ENCODE measurements at regions not wholly inside any gene's neighbourhood (a gene's known extent, or its start where the extent isn't known, plus 50 kb on each side); places are given as distances from the start of the nearest gene placed in this dataset.
"Not testable (repeated sequence)": the region's sequence is repeated elsewhere in the genome, so short reads cannot be mapped to it uniquely, and the experiment has no call there.

DNA sequence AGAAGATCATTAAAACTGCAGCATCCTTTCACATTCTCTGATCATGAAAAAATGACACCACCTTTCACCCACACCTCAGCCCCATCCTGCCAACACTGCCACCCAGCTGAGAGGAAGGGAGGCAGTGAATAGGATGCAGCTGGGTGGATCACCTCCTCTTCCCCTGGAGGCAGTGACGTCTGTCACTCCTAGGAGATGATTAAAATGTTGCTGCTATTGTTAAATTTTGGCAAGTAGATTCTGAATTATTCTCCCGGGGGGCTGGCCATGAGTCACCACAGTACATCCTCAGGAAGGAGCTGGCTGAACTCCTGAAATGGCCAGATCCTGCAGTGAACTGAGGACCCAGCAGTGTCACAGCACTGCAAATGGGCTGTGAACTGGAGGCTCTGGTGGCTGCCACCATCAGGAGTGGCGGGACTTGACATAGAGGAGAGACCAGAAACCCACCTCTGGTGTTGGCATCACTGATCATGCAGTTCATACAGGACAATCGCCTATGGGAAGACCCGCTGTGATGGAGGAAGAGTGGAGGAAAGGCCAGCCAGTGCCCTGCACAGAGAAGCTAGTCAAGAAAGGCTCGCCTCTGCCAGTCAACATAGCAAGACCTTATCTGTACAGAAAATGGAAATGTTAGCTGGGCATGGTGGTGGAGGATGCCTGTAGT, 199.1 kb downstream of the FAM43A start:
- DNase-seq (ENCODE audit: low read depth) = no peak

GRCh38 chr3:194885766-194886165, 200.1 kb downstream of the FAM43A start:
- no peak for DNase-seq (ENCODE audit: low read depth)

DNA sequence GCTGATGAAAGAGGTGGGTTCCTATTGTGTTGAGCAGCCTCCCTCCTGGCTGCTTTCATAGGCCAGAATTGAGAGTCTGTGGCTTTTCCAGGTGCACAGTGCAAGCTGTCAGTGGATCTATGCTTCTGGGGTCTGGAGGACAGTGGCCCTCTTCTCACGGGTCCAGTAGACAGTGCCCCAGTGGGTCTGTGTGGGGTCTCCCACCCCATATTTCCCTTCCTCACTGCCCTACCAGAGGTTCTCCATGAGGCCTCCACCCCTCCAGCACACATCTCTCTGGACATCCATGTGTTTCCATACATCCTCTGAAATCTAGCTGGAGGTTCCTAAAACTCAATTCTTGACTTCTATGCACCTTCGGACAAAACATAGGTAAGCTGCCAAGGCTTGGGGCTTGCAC, 201.2 kb downstream of the FAM43A start:
- no peak for DNase-seq (ENCODE audit: low read depth)

DNA sequence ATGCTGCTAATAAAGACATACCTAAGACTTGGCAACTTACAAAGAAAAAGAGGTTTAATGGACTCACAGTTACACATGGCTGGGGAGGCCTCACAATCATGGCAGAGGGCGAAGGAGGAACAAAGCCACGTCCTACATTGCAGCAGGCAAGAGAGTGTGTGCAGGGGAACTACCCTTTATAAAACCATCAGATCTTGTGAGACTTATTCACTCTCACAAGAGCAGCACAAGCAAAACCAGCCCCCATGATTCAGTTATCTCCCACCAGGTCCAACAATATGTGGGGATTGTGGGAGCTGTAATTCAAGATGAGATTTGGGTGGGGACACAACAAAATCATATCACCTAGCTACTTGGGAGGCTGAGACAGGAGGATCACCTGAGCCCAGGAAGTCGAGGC, 202.4 kb downstream of the FAM43A start:
- DNase-seq (ENCODE audit: low read depth) = not testable (repeated sequence)

DNA sequence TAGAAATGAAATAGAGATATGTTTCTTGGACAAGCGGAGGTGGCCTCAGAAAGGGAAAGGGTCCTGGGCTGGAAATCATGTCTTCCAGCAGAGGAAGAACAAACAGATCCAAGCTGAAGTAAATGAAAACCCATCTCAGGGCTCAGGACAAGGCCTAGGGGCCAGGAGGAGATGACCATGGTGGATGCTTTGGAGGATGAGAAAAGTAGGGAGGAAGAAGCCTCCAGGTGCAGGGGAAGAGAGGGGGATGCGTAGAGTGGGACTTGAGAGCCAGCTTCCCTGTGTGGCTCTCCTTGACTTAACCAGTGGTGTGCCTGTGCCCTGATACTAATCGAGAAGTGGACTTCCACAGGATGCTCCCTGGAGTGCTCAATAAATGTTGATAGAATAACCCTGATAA, 203.2 kb downstream of the FAM43A start:
- no peak for DNase-seq (ENCODE audit: low read depth)

- no peak for DNase-seq (ENCODE audit: low read depth)
Observed at GRCh38 chr3:194890091-194890490, 204.4 kb downstream of the FAM43A start.

DNA sequence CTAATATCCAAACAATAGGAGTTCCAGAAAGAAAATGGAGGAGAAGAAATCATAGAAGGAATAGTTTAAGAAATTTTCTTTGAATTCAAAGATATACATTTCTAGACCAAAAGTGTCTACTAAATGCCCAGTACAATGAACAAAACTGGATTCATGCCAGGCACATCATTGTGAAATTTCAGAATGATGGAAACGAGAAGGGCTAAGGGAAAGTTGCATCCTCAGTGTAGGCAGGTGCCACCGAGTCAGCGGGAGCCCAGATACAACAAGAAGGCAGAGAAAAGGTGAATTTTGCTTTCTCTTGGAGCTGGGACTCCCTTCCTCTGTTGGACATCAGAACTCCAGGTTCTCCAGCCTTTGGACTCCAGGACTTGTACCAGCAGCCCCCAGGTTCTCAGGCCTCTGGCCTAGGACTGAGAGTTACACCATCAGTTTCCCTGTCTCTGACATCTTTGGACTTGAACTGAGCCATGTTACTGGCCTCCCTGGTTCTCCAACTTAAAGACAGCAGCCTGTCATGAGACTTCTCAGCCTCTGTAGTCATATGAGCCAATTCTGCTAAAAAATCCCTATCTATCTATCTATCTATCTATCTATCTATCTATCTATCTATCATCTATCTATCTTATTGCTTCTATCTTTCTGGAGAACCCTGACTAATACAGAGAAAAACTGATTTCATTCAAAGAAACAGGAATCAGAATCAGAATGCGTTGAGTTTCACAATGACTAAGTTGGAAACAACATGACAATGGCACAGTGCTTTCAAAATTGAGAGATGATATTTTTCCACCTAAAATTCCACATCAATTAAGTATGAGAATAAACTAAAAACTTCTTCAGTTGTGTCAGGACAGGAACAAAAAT, 207.7 kb downstream of the FAM43A start:
- no peak for DNase-seq (ENCODE audit: low read depth)

DNA sequence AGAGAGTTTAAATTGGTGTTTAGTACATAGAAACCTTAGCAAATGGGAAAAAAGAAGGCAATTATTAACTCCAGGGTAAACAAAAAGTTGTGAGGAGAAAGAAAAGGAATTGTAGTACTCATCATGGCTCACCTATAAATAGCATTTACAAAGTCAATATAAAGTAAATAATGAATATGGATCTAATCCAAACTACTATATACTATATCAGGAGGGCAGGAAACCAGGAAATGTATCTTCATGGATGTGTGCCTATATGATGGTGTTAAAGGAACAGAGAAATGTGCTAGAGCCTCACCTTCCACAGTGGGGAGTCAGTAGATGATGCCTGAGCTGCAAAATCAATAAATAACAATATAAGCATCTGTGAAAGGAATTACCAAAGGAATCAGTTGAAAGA, 208.9 kb downstream of the FAM43A start:
- no peak for DNase-seq (ENCODE audit: low read depth)

- DNase-seq (ENCODE audit: low read depth) = no peak
Observed at GRCh38 chr3:194900854-194901522, 215.3 kb downstream of the FAM43A start.

DNA sequence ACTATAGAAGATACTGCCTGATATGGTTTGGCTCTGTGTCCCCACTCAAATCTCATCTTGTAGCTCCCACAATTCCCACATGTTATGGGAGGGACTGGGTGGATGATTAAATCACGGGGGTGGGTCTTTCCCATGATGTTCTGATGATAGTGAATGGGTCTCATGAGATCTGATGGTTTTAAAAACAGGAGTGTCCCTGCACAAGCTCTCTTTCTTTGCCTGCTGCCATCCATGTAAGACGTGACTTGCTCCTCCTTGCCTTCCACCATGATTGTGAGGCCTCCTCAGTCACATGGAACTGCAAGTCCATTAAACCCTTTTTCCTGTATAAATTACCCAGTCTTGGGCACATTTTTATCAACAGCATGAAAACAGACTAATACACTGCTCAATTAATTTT, 217.8 kb downstream of the FAM43A start:
- DNase-seq (ENCODE audit: low read depth) = not testable (repeated sequence)

- not testable (repeated sequence) for DNase-seq (ENCODE audit: low read depth)
Observed at GRCh38 chr3:194904999-194905398, 219.3 kb downstream of the FAM43A start.

DNA sequence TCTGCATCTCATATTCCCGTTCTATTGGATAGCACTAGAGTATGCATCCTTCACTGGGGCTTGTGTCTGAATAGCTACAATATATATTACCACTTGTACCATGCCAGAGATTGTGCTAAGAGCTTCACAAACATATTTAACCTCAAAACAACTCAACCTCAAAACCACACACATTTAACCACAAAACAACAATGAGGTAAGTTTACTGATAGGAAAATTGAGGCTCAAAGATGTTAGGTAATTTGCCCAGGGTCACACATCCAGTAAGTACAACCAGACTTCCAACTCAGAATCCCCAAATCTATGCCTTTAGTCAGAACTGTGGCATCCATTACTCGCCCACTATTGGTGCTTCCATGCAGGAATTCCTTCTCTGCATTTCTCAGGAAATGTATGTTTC, 220.0 kb downstream of the FAM43A start:
- no peak for DNase-seq (ENCODE audit: low read depth)

DNA sequence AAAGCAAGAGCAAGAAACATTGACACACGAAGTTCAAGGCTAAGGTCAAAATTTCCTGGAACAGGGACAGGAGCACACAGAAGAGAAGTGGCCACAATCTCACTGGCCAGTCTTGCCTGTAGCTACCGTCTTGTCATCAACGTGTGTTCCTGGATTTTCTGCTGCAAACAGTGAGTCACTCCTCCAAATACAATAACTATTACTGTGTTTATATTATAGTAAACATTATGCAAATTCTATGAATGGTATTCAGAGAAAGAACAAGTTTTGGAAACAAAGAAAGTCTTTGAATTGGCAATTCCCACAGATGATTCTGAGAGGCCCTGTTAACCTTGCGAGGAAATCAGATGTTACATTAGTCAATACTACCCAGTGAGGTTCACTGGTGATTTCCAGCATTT, 220.5 kb downstream of the FAM43A start:
- no peak for DNase-seq (ENCODE audit: low read depth)

- DNase-seq (ENCODE audit: low read depth) = no peak
Observed at GRCh38 chr3:194906970-194907629, 221.4 kb downstream of the FAM43A start.

- DNase-seq (ENCODE audit: low read depth) = no peak
Observed at GRCh38 chr3:194907811-194908210, 222.1 kb downstream of the FAM43A start.

GRCh38 chr3:194908496-194908895, 222.8 kb downstream of the FAM43A start:
- DNase-seq (ENCODE audit: low read depth) = no peak

GRCh38 chr3:194908972-194909371, 223.3 kb downstream of the FAM43A start:
- no peak for DNase-seq (ENCODE audit: low read depth)

DNA sequence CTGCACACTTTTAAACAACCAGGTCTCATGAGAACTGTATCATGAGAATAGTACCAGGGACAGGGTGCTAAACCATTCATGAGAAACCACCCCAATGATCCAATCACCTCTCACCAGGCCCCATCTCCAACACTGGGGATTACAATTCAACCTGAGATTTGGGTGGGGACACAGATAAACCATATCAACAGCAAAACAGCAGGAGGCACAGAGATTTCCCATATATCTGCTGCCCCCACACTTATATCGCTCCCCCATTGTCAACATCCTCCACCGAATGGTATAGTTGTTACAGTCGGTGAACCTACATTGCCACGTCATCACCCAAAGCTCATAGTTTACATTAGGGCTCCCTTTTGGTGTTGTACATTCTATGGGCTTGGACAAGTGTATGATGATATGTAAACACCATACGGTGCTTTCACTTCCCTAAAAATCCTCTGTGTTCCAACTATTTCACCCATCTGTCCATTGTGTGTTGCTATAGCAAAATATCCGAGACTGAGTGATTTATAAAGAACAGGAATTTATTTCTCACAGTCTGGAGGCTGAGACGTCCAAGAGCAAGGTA, 224.8 kb downstream of the FAM43A start:
- DNase-seq (ENCODE audit: low read depth) = no peak

GRCh38 chr3:194913316-194913715, 227.6 kb downstream of the FAM43A start:
- no peak for DNase-seq (ENCODE audit: low read depth)

DNA sequence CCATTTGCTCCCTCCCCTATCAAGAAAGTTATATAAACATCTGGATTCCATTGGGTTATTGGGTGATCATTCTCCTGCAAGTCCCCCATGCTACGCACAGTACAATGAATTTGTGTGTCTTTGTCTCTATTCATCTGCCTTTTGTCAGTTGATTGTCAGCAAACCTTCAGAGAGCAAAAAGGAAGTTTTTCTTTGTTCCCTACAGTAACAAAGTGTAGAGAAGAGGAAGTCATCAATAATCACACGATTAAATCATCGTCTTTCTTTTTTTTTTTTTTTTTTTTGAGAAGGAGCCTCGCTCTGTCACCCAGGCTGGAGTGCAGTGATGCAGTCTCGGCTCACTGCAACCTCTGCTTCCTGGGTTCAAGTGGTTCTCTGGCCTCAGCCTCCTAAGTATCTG, 239.2 kb downstream of the FAM43A start:
- not testable (repeated sequence) for DNase-seq (ENCODE audit: low read depth)

DNA sequence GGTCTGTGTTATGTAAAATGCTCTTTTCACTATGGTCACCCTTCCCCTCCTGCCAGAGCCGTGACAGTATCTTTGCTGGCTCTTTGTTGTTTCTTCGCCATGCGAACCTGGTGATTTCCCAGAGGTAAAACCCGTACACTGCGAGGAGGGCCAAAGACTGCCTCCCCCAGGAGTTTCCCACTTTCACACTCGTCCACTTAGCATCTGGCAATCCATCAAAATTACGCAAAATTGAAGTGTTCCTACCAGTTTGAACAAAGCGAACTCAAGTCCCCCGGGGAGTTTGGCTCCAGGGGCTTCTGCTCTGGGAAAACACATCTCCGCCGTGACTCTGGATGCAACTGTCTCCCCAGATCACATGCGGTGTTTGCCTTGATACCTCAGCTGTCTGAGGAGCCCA, 239.9 kb downstream of the FAM43A start:
- DNase-seq (ENCODE audit: low read depth) = no peak

DNA sequence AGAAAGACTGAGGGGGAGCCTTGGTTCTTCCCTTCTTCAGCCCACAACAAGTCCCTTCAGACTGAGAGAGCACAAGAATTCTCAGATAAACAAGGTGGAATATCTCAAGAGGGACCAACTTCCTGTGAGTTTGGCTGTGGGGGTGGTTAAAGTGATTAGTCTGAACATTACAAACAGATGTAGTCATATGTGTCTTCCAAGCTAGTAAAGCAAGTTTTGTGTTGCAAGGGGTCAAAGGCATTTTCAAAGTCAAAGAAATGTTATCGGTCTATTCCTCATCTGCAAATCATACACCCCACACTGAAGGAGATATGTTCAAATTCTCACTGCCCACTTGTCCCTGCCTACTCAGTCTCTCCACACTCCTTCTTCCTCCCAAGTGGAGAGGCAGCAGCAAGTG, 242.5 kb downstream of the FAM43A start:
- no peak for DNase-seq (ENCODE audit: low read depth)

All from stimulated activated CD8-positive, alpha-beta memory T cell treated with anti-CD3 and anti-CD28 coated beads, Interleukin-15, amount 100 ng/mL, for 24 hours (primary cell).